ENCODE measurements at regions not wholly inside any gene's neighbourhood (a gene's known extent, or its start where the extent isn't known, plus 50 kb on each side); places are given as distances from the start of the nearest gene placed in this dataset.

- H4K20me1 ChIP-seq (ENCODE audit: insufficient read depth, low read length): no peaks in the 10 kb centered on the region
- H3K4me1 ChIP-seq (ENCODE audit: insufficient read depth, low read length, severe bottlenecking): no peaks in the 10 kb centered on the region
- H3K9me2 ChIP-seq (ENCODE audit: low read depth, low read length): no peaks in the 10 kb centered on the region
- no peaks in the 10 kb centered on the region for H3F3A ChIP-seq (ENCODE audit: insufficient read depth, low read length)
- H2AFZ ChIP-seq (ENCODE audit: low read length): no peak overlapping the region
- H3K4me2 ChIP-seq (ENCODE audit: low read length): no peak overlapping the region
- H3K4me3 ChIP-seq (ENCODE audit: low read depth, low read length, poor library complexity, severe bottlenecking): no peak overlapping the region
- no peaks in the 10 kb centered on the region for H3K36me3 ChIP-seq (ENCODE audit: insufficient read depth, low read length)
- no peak for TF ChIP-seq EZH2 (IDR thresholded peaks at IDR 0.05; ENCODE audit: borderline replicate concordance, low read length)
- TF ChIP-seq, protein P1, sequence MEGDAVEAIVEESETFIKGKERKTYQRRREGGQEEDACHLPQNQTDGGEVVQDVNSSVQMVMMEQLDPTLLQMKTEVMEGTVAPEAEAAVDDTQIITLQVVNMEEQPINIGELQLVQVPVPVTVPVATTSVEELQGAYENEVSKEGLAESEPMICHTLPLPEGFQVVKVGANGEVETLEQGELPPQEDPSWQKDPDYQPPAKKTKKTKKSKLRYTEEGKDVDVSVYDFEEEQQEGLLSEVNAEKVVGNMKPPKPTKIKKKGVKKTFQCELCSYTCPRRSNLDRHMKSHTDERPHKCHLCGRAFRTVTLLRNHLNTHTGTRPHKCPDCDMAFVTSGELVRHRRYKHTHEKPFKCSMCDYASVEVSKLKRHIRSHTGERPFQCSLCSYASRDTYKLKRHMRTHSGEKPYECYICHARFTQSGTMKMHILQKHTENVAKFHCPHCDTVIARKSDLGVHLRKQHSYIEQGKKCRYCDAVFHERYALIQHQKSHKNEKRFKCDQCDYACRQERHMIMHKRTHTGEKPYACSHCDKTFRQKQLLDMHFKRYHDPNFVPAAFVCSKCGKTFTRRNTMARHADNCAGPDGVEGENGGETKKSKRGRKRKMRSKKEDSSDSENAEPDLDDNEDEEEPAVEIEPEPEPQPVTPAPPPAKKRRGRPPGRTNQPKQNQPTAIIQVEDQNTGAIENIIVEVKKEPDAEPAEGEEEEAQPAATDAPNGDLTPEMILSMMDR (IDR thresholded peaks at IDR 0.05; ENCODE audit: low read length): no peak
- no peak overlapping the region for H3K27ac ChIP-seq (ENCODE audit: low read depth, low read length, poor library complexity, severe bottlenecking)
- no peak overlapping the region for H3K9ac ChIP-seq (ENCODE audit: low read length)
- H3K9me3 ChIP-seq (ENCODE audit: low read length): no peaks in the 10 kb centered on the region
- H3K79me2 ChIP-seq (ENCODE audit: insufficient read depth, low read length): no peaks in the 10 kb centered on the region
- no peaks in the 10 kb centered on the region for H3K27me3 ChIP-seq (ENCODE audit: insufficient read depth, low read length)
These were observed 390.6 kb upstream of the B3GAT1 start for GRCh38 chr11:134802598-134802997.

DNA sequence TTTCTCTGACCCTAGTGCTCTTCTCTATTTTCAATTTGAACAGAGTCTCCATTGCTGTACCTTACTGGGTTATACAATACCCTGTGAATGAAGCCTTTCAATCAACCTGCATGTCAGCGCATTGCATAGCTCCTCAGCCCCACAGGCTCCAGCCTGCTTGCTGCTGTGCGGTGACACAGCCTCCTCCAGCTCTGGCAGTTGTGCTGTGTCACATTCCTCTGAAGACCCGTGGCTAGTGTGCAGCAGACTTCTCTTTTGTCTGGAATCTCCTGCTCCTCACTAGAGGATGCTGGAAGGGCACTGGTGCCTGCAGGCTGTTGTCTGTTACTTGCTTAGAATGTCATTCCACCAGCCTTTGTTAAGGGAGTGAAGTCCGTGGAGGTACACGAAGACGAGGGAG lies 390.1 kb upstream of the B3GAT1 start:
- H3K4me3 ChIP-seq (ENCODE audit: low read depth, low read length, poor library complexity, severe bottlenecking): no peak overlapping the region
- H3K9me3 ChIP-seq (ENCODE audit: low read length): no peaks in the 10 kb centered on the region
- no peaks in the 10 kb centered on the region for H4K20me1 ChIP-seq (ENCODE audit: insufficient read depth, low read length)
- H3F3A ChIP-seq (ENCODE audit: insufficient read depth, low read length): no peaks in the 10 kb centered on the region
- H3K27me3 ChIP-seq (ENCODE audit: insufficient read depth, low read length): no peaks in the 10 kb centered on the region
- no peak overlapping the region for H3K4me2 ChIP-seq (ENCODE audit: low read length)
- no peak overlapping the region for H3K27ac ChIP-seq (ENCODE audit: low read depth, low read length, poor library complexity, severe bottlenecking)
- H3K9me2 ChIP-seq (ENCODE audit: low read depth, low read length): no peaks in the 10 kb centered on the region
- H3K36me3 ChIP-seq (ENCODE audit: insufficient read depth, low read length): no peaks in the 10 kb centered on the region
- no peaks in the 10 kb centered on the region for H3K79me2 ChIP-seq (ENCODE audit: insufficient read depth, low read length)
- H3K4me1 ChIP-seq (ENCODE audit: insufficient read depth, low read length, severe bottlenecking): no peaks in the 10 kb centered on the region
- no peak overlapping the region for H3K9ac ChIP-seq (ENCODE audit: low read length)
- TF ChIP-seq, protein P1 (IDR thresholded peaks at IDR 0.05; ENCODE audit: low read length): no peak
- TF ChIP-seq EZH2 (IDR thresholded peaks at IDR 0.05; ENCODE audit: borderline replicate concordance, low read length): no peak
- H2AFZ ChIP-seq (ENCODE audit: low read length): no peak overlapping the region

DNA sequence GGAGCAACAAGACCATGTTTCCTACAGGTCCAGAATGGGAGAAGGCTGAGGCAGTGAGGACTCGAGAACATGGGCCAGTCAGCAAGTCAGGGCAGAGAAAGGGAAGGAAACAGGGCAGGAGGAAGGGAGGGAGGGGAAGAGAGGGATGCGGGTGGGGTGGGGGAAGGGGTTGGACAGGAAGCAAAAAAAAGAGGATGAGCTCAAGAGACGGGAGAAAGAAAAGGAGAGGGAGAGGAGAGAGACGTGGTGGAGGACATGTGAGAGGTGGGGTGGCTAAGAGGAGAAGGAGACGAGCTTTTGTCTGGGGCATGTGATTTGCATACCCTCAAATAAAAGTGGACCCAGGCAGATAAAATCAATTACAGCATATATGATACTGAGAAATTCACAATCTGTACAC lies 389.5 kb upstream of the B3GAT1 start:
- H3K4me3 ChIP-seq (ENCODE audit: low read depth, low read length, poor library complexity, severe bottlenecking): no peak overlapping the region
- no peaks in the 10 kb centered on the region for H3K79me2 ChIP-seq (ENCODE audit: insufficient read depth, low read length)
- H3F3A ChIP-seq (ENCODE audit: insufficient read depth, low read length): no peaks in the 10 kb centered on the region
- H3K4me1 ChIP-seq (ENCODE audit: insufficient read depth, low read length, severe bottlenecking): no peaks in the 10 kb centered on the region
- H4K20me1 ChIP-seq (ENCODE audit: insufficient read depth, low read length): no peaks in the 10 kb centered on the region
- TF ChIP-seq, protein P1 (IDR thresholded peaks at IDR 0.05; ENCODE audit: low read length): no peak
- TF ChIP-seq EZH2 (IDR thresholded peaks at IDR 0.05; ENCODE audit: borderline replicate concordance, low read length): no peak
- no peak overlapping the region for H3K4me2 ChIP-seq (ENCODE audit: low read length)
- no peak overlapping the region for H3K27ac ChIP-seq (ENCODE audit: low read depth, low read length, poor library complexity, severe bottlenecking)
- H3K36me3 ChIP-seq (ENCODE audit: insufficient read depth, low read length): no peaks in the 10 kb centered on the region
- no peak overlapping the region for H3K9ac ChIP-seq (ENCODE audit: low read length)
- no peaks in the 10 kb centered on the region for H3K9me2 ChIP-seq (ENCODE audit: low read depth, low read length)
- H3K9me3 ChIP-seq (ENCODE audit: low read length): no peaks in the 10 kb centered on the region
- no peaks in the 10 kb centered on the region for H3K27me3 ChIP-seq (ENCODE audit: insufficient read depth, low read length)
- H2AFZ ChIP-seq (ENCODE audit: low read length): no peak overlapping the region

Data from OCI-LY1 (cell line).